Fibroblast of lung (primary cell): ENCODE measurements at regions not wholly inside any gene's neighbourhood (a gene's known extent, or its start where the extent isn't known, plus 50 kb on each side); places are given as distances from the start of the nearest gene placed in this dataset.

ENCODE experiments used
- EZH2 ChIP-seq: IDR thresholded peaks from 2 replicates; pipeline ENCODE4 v1.5.1; 2012; ENCODE audit warnings: low read length, control low read depth, mild to moderate bottlenecking; ENCODE audit errors: missing control alignments
- TF ChIP-seq, protein P1 (sequence below), 2 donors: IDR thresholded peaks in 1 of 2; conservative IDR thresholded peaks in 1 of 2; 1 replicate in 1 of 2; 2 replicates in 1 of 2; pipeline ENCODE4 v1.5.1; 2011 to 2012; ENCODE audit warnings: low read length in 2 of 2, control low read depth in 1 of 2, inconsistent platforms in 1 of 2, low read depth in 1 of 2, mild to moderate bottlenecking in 1 of 2

DNA sequence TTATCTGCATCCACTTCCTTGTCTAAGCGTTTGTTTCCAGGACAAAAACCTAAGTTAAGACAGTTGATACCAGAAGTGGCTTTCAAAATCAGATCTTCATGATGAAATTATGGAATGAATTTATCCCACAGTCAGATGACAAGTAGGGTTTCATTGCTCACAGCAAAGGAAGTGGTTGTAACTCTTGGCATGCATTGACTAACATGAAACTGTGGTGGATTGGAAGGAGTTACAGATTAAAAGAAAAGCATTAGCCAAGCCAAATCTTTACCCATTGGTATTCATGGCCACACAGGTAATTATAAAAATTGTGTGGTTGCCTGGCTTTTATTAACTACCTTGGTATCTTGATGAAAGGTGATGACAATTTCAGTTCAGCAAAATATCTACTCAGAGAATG, 438.0 kb upstream of the NXPH2 start:
- TF ChIP-seq, protein P1, sequence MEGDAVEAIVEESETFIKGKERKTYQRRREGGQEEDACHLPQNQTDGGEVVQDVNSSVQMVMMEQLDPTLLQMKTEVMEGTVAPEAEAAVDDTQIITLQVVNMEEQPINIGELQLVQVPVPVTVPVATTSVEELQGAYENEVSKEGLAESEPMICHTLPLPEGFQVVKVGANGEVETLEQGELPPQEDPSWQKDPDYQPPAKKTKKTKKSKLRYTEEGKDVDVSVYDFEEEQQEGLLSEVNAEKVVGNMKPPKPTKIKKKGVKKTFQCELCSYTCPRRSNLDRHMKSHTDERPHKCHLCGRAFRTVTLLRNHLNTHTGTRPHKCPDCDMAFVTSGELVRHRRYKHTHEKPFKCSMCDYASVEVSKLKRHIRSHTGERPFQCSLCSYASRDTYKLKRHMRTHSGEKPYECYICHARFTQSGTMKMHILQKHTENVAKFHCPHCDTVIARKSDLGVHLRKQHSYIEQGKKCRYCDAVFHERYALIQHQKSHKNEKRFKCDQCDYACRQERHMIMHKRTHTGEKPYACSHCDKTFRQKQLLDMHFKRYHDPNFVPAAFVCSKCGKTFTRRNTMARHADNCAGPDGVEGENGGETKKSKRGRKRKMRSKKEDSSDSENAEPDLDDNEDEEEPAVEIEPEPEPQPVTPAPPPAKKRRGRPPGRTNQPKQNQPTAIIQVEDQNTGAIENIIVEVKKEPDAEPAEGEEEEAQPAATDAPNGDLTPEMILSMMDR (conservative IDR thresholded peaks at IDR 0.05 in 1 of 2, IDR thresholded peaks at IDR 0.05 in 1 of 2; ENCODE audit: low read depth in 1 of 2, low read length in 2 of 2), result no peak
- no peak for TF ChIP-seq EZH2
